KMS-11 (cell line): ENCODE measurements at regions not wholly inside any gene's neighbourhood (a gene's known extent, or its start where the extent isn't known, plus 50 kb on each side); places are given as distances from the start of the nearest gene placed in this dataset.
"Not testable (repeated sequence)": the region's sequence is repeated elsewhere in the genome, so short reads cannot be mapped to it uniquely, and the experiment has no call there.

ENCODE experiments used
- H2AFZ ChIP-seq: fragments of 200-600 bp; sonication (generic); 2 replicates; pipeline ENCODE4 v1.6.1; 2016; ENCODE audit warnings: antibody characterized with exemption, mixed run types, low read depth
- H3K27ac ChIP-seq: fragments of 200-600 bp; sonication (generic); 2 replicates; pipeline ENCODE4 v1.6.1; 2016; ENCODE audit warnings: mild to moderate bottlenecking, mixed run types
- H3K27me3 ChIP-seq: fragments of 200-600 bp; sonication (generic); 2 replicates; pipeline ENCODE4 v1.6.1; 2017; ENCODE audit warnings: mild to moderate bottlenecking, low read depth, mixed run types, moderate library complexity; ENCODE audit not compliant: insufficient read depth
- H3K36me3 ChIP-seq: fragments of 200-600 bp; sonication (generic); 2 replicates; pipeline ENCODE4 v1.6.1; 2017; ENCODE audit warnings: mild to moderate bottlenecking, mixed run types; ENCODE audit not compliant: insufficient read depth
- H3K4me1 ChIP-seq: fragments of 200-600 bp; sonication (generic); 2 replicates; pipeline ENCODE4 v1.6.1; 2016; ENCODE audit warnings: mild to moderate bottlenecking, low read depth, mixed run types; ENCODE audit not compliant: poor library complexity, severe bottlenecking
- H3K4me2 ChIP-seq: fragments of 200-600 bp; sonication (generic); 2 replicates; pipeline ENCODE4 v1.7.0; 2016; ENCODE audit warnings: mild to moderate bottlenecking, mixed run types
- H3K4me3 ChIP-seq: fragments of 200-600 bp; sonication (generic); IDR thresholded peaks from 2 replicates; pipeline ENCODE4 v1.6.1; 2017; ENCODE audit warnings: low read depth, low read length, mixed read lengths; ENCODE audit not compliant: insufficient read depth
- H3K79me2 ChIP-seq: fragments of 200-600 bp; sonication (generic); 2 replicates; pipeline ENCODE4 v1.6.1; 2016; ENCODE audit warnings: low read depth, mixed run types; ENCODE audit not compliant: insufficient read depth
- H3K9ac ChIP-seq: fragments of 200-600 bp; sonication (generic); 2 replicates; pipeline ENCODE4 v1.6.1; 2016; ENCODE audit warnings: mild to moderate bottlenecking, mixed run types
- H4K20me1 ChIP-seq: fragments of 200-600 bp; sonication (generic); 2 replicates; pipeline ENCODE4 v1.6.1; 2016; ENCODE audit warnings: mild to moderate bottlenecking, mixed run types; ENCODE audit not compliant: insufficient read depth

DNA sequence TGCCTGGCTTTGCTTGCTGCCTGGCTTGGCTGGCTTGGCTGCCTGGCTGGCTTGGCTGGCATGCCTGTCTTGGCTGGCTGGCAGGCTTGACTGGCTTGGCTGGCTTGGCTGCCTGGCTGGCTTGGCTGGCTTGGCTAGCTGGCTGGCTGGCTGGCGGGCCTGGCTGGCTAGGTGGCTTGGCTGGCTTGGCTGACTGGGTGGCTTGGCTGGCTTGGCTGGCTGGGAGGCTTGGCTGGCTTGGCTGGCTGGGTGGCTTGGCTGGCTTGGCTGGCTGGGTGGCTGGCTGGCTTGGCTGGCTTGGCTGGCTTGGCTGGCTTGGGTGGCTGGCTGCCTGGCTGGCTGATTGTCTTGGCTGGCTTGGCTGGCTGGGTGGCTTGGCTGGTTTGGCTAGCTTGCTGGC, 2826.4 kb downstream of the RPIA start:
- not testable (repeated sequence) for H3K27me3 ChIP-seq, H3K4me3 ChIP-seq, H2AFZ ChIP-seq, H3K9ac ChIP-seq, H3K4me2 ChIP-seq, H3K27ac ChIP-seq, H3K79me2 ChIP-seq, H4K20me1 ChIP-seq, H3K4me1 ChIP-seq, H3K36me3 ChIP-seq

DNA sequence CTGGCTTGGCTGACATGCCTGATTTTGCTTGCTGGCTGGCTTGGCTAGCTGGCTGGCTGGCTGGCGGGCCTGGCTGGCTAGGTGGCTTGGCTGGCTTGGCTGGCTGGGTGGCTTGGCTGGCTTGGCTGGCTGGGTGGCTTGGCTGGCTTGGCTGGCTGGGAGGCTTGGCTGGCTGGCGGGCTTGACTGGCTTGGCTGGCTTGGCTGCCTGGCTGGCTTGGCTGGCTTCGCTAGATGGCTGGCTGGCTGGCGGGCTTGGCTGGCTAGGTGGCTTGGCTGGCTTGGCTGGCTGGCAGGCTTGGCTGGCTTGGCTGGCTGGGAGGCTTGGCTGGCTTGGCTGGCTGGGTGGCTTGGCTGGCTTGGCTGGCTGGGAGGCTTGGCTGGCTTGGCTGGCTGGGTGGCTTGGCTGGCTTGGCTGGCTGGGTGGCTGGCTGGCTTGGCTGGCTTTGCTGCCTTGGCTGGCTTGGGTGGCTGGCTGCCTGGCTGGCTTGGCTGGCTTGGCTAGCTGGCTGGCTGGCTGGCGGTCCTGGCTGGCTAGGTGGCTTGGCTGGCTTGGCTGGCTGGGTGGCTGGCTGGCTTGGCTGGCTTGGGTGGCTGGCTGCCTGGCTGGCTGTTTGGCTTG, 2827.0 kb downstream of the RPIA start:
- not testable (repeated sequence) for H3K4me2 ChIP-seq, H3K27ac ChIP-seq, H3K36me3 ChIP-seq, H4K20me1 ChIP-seq, H2AFZ ChIP-seq, H3K79me2 ChIP-seq, H3K4me1 ChIP-seq, H3K4me3 ChIP-seq, H3K27me3 ChIP-seq, H3K9ac ChIP-seq

DNA sequence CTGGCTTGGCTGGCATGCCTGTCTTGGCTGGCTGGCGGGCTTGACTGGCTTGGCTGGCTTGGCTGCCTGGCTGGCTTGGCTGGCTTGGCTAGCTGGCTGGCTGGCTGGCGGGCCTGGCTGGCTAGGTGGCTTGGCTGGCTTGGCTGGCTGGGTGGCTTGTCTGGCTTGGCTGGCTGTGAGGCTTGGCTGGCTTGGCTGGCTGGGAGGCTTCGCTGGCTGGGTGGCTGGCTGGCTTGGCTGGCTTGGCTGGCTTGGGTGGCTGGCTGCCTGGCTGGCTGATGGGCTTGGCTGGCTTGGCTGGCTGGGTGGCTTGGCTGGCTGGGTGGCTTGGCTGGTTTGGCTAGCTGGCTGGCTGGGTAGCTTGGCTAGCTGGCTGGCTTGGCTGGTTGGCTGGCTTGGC, 2827.9 kb downstream of the RPIA start:
- H3K9ac ChIP-seq, H3K27ac ChIP-seq, H2AFZ ChIP-seq, H3K4me2 ChIP-seq, H3K4me1 ChIP-seq, H3K4me3 ChIP-seq, H4K20me1 ChIP-seq, H3K79me2 ChIP-seq, H3K36me3 ChIP-seq, H3K27me3 ChIP-seq: not testable (repeated sequence)

DNA sequence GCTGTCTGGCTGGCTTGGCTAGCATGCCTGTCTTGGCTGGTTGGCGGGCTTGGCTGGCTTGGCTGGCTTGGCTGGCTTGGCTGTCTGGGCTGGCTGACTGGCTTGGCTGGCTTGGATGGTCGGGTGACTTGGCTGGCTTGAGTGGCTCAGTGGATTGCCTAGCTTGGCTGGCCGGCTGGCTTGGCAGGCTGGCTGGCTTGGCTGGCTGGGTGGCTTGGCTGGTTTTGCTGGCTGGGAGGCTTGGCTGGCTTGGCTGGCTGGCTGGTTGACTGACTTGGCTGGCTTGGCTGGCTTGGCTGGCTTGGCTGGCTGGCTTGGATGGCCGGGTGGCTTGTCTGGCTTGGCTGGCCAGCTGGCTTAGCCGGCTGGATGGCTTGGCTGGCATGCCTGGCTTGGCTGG, 2828.4 kb downstream of the RPIA start:
- not testable (repeated sequence) for H4K20me1 ChIP-seq

DNA sequence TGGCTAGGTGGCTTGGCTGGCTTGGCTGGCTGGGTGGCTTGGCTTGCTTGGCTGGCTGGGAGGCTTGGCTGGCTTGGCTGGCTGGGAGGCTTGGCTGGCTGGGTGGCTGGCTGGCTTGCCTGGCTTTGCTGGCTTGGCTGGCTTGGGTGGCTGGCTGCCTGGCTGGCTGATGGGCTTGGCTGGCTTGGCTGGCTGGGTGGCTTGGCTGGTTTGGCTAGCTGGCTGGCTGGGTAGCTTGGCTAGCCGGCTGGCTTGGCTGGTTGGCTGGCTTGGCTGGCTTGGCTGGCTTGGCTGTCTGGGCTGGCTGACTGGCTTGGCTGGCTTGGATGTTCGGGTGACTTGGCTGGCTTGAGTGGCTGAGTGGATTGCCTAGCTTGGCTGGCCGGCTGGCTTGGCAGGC, 2829.1 kb downstream of the RPIA start:
- H3K27me3 ChIP-seq, H3K4me3 ChIP-seq, H3K79me2 ChIP-seq, H3K36me3 ChIP-seq, H3K27ac ChIP-seq, H3K4me2 ChIP-seq, H2AFZ ChIP-seq, H3K9ac ChIP-seq, H4K20me1 ChIP-seq, H3K4me1 ChIP-seq: not testable (repeated sequence)

More for the DNA sequence above, 2828.4 kb downstream of the RPIA start:
- H3K79me2 ChIP-seq, H3K4me2 ChIP-seq, H3K4me3 ChIP-seq, H3K36me3 ChIP-seq, H3K9ac ChIP-seq, H2AFZ ChIP-seq, H3K27me3 ChIP-seq, H3K4me1 ChIP-seq, H3K27ac ChIP-seq: not testable (repeated sequence)

DNA sequence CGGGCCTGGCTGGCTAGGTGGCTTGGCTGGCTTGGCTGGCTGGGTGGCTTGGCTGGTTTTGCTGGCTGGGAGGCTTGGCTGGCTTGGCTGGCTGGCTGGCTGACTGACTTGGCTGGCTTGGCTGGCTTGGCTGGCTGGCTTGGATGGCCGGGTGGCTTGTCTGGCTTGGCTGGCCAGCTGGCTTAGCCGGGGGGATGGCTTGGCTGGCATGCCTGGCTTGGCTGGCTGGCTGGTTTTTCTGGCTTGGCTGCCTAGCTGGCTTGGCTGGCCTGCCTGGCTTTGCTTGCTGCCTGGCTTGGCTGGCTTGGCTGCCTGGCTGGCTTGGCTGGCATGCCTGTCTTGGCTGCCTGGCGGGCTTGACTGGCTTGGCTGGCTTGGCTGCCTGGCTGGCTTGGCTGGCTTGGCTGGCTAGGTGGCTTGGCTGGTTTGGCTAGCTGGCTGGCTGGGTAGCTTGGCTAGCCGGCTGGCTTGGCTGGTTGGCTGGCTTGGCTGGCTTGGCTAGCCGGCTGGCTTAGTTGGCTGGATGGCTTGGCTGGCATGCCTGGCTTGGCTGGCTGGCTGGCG, 2829.6 kb downstream of the RPIA start:
- H3K4me1 ChIP-seq, H3K4me3 ChIP-seq, H2AFZ ChIP-seq, H3K79me2 ChIP-seq, H3K27me3 ChIP-seq, H3K4me2 ChIP-seq, H3K27ac ChIP-seq, H3K36me3 ChIP-seq, H3K9ac ChIP-seq, H4K20me1 ChIP-seq: not testable (repeated sequence)

DNA sequence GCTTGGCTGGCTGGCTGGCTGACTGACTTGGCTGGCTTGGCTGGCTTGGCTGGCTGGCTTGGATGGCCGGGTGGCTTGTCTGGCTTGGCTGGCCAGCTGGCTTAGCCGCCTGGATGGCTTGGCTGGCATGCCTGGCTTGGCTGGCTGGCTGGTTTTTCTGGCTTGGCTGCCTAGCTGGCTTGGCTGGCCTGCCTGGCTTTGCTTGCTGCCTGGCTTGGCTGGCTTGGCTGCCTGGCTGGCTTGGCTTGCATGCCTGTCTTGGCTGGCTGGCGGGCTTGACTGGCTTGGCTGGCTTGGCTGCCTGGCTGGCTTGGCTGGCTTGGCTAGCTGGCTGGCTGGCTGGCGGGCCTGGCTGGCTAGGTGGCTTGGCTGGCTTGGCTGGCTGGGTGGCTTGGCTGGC, 2830.5 kb downstream of the RPIA start:
- not testable (repeated sequence) for H3K9ac ChIP-seq, H3K4me2 ChIP-seq, H3K4me3 ChIP-seq, H3K27me3 ChIP-seq, H3K4me1 ChIP-seq, H3K79me2 ChIP-seq, H3K27ac ChIP-seq, H3K36me3 ChIP-seq, H4K20me1 ChIP-seq, H2AFZ ChIP-seq

DNA sequence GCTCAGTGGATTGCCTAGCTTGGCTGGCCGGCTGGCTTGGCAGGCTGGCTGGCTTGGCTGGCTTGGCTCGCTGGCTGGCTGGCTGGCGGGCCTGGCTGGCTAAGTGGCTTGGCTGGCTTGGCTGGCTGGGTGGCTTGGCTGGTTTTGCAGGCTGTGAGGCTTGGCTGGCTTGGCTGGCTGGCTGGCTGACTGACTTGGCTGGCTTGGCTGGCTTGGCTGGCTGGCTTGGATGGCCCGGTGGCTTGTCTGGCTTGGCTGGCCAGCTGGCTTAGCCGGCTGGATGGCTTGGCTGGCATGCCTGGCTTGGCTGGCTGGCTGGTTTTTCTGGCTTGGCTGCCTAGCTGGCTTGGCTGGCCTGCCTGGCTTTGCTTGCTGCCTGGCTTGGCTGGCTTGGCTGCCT, 2831.4 kb downstream of the RPIA start:
- not testable (repeated sequence) for H3K79me2 ChIP-seq, H2AFZ ChIP-seq, H4K20me1 ChIP-seq, H3K27ac ChIP-seq, H3K36me3 ChIP-seq, H3K4me3 ChIP-seq, H3K4me2 ChIP-seq, H3K4me1 ChIP-seq, H3K27me3 ChIP-seq, H3K9ac ChIP-seq

DNA sequence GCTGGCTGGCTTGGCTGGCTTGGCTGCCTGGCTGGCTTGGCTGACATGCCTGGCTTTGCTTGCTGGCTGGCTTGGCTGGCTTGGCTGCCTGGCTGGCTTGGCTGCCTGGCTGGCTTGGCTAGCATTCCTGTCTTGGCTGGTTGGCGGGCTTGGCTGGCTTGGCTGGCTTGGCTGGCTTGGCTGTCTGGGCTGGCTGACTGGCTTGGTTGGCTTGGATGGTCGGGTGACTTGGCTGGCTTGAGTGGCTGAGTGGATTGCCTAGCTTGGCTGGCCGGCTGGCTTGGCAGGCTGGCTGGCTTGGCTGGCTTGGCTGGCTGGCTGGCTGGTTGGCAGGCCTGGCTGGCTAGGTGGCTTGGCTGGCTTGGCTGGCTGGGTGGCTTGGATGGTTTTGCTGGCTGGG, 2832.3 kb downstream of the RPIA start:
- not testable (repeated sequence) for H3K4me3 ChIP-seq, H4K20me1 ChIP-seq, H3K36me3 ChIP-seq, H2AFZ ChIP-seq, H3K9ac ChIP-seq, H3K4me2 ChIP-seq, H3K4me1 ChIP-seq, H3K27ac ChIP-seq, H3K79me2 ChIP-seq, H3K27me3 ChIP-seq

DNA sequence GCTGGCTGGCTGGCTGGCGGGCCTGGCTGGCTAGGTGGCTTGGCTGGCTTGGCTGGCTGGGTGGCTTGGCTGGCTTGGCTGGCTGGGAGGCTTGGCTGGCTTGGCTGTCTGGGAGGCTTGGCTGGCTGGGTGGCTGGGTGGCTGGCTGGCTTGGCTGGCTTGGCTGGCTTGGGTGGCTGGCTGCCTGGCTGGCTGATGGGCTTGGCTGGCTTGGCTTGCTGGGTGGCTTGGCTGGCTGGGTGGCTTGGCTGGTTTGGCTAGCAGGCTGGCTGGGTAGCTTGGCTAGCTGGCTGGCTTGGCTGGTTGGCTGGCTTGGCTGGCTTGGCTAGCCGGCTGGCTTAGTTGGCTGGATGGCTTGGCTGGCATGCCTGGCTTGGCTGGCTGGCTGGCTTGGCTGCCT, 2834.1 kb downstream of the RPIA start:
- H3K27me3 ChIP-seq, H4K20me1 ChIP-seq, H3K4me3 ChIP-seq, H3K9ac ChIP-seq, H3K4me1 ChIP-seq, H2AFZ ChIP-seq, H3K4me2 ChIP-seq, H3K36me3 ChIP-seq, H3K27ac ChIP-seq, H3K79me2 ChIP-seq: not testable (repeated sequence)

DNA sequence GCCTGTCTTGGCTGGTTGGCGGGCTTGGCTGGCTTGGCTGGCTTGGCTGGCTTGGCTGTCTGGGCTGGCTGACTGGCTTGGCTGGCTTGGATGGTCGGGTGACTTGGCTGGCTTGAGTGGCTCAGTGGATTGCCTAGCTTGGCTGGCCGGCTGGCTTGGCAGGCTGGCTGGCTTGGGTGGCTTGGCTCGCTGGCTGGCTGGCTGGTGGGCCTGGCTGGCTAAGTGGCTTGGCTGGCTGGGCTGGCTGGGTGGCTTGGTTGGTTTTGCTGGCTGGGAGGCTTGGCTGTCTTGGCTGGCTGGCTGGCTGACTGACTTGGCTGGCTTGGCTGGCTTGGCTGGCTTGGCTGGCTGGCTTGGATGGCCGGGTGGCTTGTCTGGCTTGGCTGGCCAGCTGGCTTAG, 2834.6 kb downstream of the RPIA start:
- H3K4me2 ChIP-seq, H3K4me1 ChIP-seq, H3K36me3 ChIP-seq: not testable (repeated sequence)

More for the DNA sequence above, 2834.6 kb downstream of the RPIA start:
- H4K20me1 ChIP-seq, H3K4me3 ChIP-seq, H3K79me2 ChIP-seq, H3K27me3 ChIP-seq, H3K9ac ChIP-seq, H3K27ac ChIP-seq, H2AFZ ChIP-seq: not testable (repeated sequence)
